H1 (cell line): ENCODE measurements at regions not wholly inside any gene's neighbourhood (a gene's known extent, or its start where the extent isn't known, plus 50 kb on each side); places are given as distances from the start of the nearest gene placed in this dataset.

Source experiments
- CBX8 ChIP-seq: fragments of 300-800, 300-1000 bp; sonication (generic); IDR thresholded peaks from 2 replicates; pipeline ENCODE4 v1.7.1; 2016; ENCODE audit warnings: low read depth, low read length, borderline replicate concordance
- CHD7 ChIP-seq: fragments of 300-600 bp; sonication (generic); IDR thresholded peaks from 2 replicates; pipeline ENCODE4 v1.7.1; 2012; ENCODE audit warnings: low read length, moderate library complexity, mild to moderate bottlenecking, inconsistent platforms; ENCODE audit not compliant: insufficient replicate concordance
- RNF2 ChIP-seq: fragments of 200-900, 300-1000 bp; sonication (generic); IDR thresholded peaks from 2 replicates; pipeline ENCODE4 v1.7.1; 2016; ENCODE audit warnings: borderline replicate concordance, low read depth, mild to moderate bottlenecking, antibody characterized with exemption, low read length; ENCODE audit not compliant: poor library complexity, severe bottlenecking; ENCODE audit errors: missing control alignments

DNA sequence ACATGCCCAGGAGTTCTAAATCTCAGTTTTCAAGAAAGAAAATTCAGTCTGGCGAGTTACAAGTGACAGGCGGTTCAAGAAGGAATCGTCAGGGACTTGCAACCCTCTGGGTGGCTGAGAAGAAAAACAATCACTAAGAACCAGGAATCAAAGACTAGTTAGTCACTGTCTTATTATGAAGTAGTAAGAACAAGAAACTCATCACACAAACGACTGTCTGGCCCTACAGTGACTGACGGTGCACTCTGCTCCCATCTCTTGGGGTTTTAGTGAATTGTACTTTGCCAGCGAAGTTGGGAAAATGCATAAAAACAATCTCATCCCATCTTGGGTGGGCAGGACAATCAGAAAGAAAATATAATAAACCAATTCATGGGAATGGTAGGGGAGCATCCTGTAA lies 63.7 kb upstream of the SACS start (continued):
- TF ChIP-seq CHD7 (no peak), CBX8 (no peak), RNF2 (no peak)
- TF ChIP-seq, all 59 proteins: peak for 0
